ENCODE measurements at regions not wholly inside any gene's neighbourhood (a gene's known extent, or its start where the extent isn't known, plus 50 kb on each side); places are given as distances from the start of the nearest gene placed in this dataset.

GRCh38 chr2:67986258-67986657, 76.5 kb downstream of the C1D start:
- no peak for TF ChIP-seq ZNF354B (CRISPR knock-in tag; IDR thresholded peaks at IDR 0.05)
- TF ChIP-seq MED1 (CRISPR knock-in tag; IDR thresholded peaks at IDR 0.05): no peak
